ENCODE measurements at regions not wholly inside any gene's neighbourhood (a gene's known extent, or its start where the extent isn't known, plus 50 kb on each side); places are given as distances from the start of the nearest gene placed in this dataset.
"Not testable (repeated sequence)": the region's sequence is repeated elsewhere in the genome, so short reads cannot be mapped to it uniquely, and the experiment has no call there.

- Mint-ChIP-seq H3K36me3 (ENCODE audit: low read depth) (no peaks in the 10 kb centered on the region), H3K9me3 (no peaks in the 10 kb centered on the region), H3K4me3 (no peak overlapping the region), H3K27ac (ENCODE audit: unreplicated experiment) (no peak overlapping the region), H3K27me3 (ENCODE audit: low read depth) (no peaks in the 10 kb centered on the region), H3K4me1 (no peaks in the 10 kb centered on the region)
- DNase-seq (ENCODE audit: low read depth, low spot score) = no peak
- TF ChIP-seq CTCF (conservative IDR thresholded peaks at IDR 0.05) = no peak
Measured at GRCh38 chr22:23419171-23419570, 160.9 kb downstream of the IGLL1 start.

GRCh38 chr22:23418159-23418788 is 161.8 kb downstream of the IGLL1 start:
- no peaks in the 10 kb centered on the region for H3K4me1 Mint-ChIP-seq
- H3K4me3 Mint-ChIP-seq = no peak overlapping the region
- no peak for DNase-seq (ENCODE audit: low read depth, low spot score)
- H3K27ac Mint-ChIP-seq (ENCODE audit: unreplicated experiment) = no peak overlapping the region
- H3K36me3 Mint-ChIP-seq (ENCODE audit: low read depth) = no peaks in the 10 kb centered on the region
- no peak for TF ChIP-seq CTCF (conservative IDR thresholded peaks at IDR 0.05)
- H3K9me3 Mint-ChIP-seq = no peaks in the 10 kb centered on the region
- H3K27me3 Mint-ChIP-seq (ENCODE audit: low read depth) = no peaks in the 10 kb centered on the region

GRCh38 chr22:23417327-23417726 is 162.8 kb downstream of the IGLL1 start:
- H3K9me3 Mint-ChIP-seq; H3K4me1 Mint-ChIP-seq; H3K27me3 Mint-ChIP-seq (ENCODE audit: low read depth); H3K4me3 Mint-ChIP-seq; H3K27ac Mint-ChIP-seq (ENCODE audit: unreplicated experiment); DNase-seq (ENCODE audit: low read depth, low spot score); H3K36me3 Mint-ChIP-seq (ENCODE audit: low read depth): not testable (repeated sequence)

- not testable (repeated sequence) for H3K36me3 Mint-ChIP-seq (ENCODE audit: low read depth); H3K9me3 Mint-ChIP-seq; H3K4me3 Mint-ChIP-seq; DNase-seq (ENCODE audit: low read depth, low spot score); H3K27ac Mint-ChIP-seq (ENCODE audit: unreplicated experiment); H3K4me1 Mint-ChIP-seq; H3K27me3 Mint-ChIP-seq (ENCODE audit: low read depth)
Measured at GRCh38 chr22:23416169-23416690, 163.9 kb downstream of the IGLL1 start.

- Mint-ChIP-seq H3K36me3 (ENCODE audit: low read depth) (no peaks in the 10 kb centered on the region), H3K4me1 (peaks cover 8% of the 10 kb centered on the region), H3K9me3 (peaks cover 3% of the 10 kb centered on the region), H3K4me3 (no peak overlapping the region), H3K27ac (ENCODE audit: unreplicated experiment) (peak overlapping the region; percentile 98), H3K27me3 (ENCODE audit: low read depth) (no peaks in the 10 kb centered on the region)
- no peak for DNase-seq (ENCODE audit: low read depth, low spot score)
- no peak for TF ChIP-seq CTCF (conservative IDR thresholded peaks at IDR 0.05)
Measured at GRCh38 chr22:23415490-23415851, 164.6 kb downstream of the IGLL1 start.

GRCh38 chr22:23414727-23415489 is 165.2 kb downstream of the IGLL1 start:
- Mint-ChIP-seq H3K27me3 (ENCODE audit: low read depth) (no peaks in the 10 kb centered on the region), H3K36me3 (ENCODE audit: low read depth) (no peaks in the 10 kb centered on the region), H3K9me3 (peaks cover 3% of the 10 kb centered on the region), H3K27ac (ENCODE audit: unreplicated experiment) (no peak overlapping the region), H3K4me1 (peaks cover 8% of the 10 kb centered on the region), H3K4me3 (no peak overlapping the region)
- no peak for DNase-seq (ENCODE audit: low read depth, low spot score)
- TF ChIP-seq CTCF (conservative IDR thresholded peaks at IDR 0.05) = no peak

Measured in neural crest cell (in vitro differentiated cells).